Tibial nerve (tissue), 4 donors: ENCODE measurements at regions not wholly inside any gene's neighbourhood (a gene's known extent, or its start where the extent isn't known, plus 50 kb on each side); places are given as distances from the start of the nearest gene placed in this dataset.

Source experiments
- DNase-seq, 2 donors: peaks; one replicate each; pipeline ENCODE4 v3.0.0-alpha.2; 2019; ENCODE audit warnings: low spot score in 2 of 2
- H3K27ac ChIP-seq, 4 donors: fragments of 200-600 bp; sonication (generic) in 3 of 4; one replicate each; pipeline ENCODE4 v1.5.1; 2017 to 2019; ENCODE audit warnings: mild to moderate bottlenecking in 1 of 4
- H3K27me3 ChIP-seq, 2 donors: fragments of 200-600 bp; sonication (generic) in 1 of 2; one replicate each; pipeline versions ENCODE4 v1.5.1 to v1.6.0; 2017 to 2019
- H3K36me3 ChIP-seq, 3 donors: fragments of 200-600 bp; sonication (generic); one replicate each; pipeline ENCODE4 v1.5.1; 2018 to 2019
- H3K4me1 ChIP-seq, 4 donors: fragments of 200-600 bp; sonication (generic) in 3 of 4; one replicate each; pipeline ENCODE4 v1.5.1; 2017 to 2019
- H3K4me3 ChIP-seq, 4 donors: fragments of 200-600 bp; sonication (generic) in 3 of 4; one replicate each; pipeline ENCODE4 v1.5.1; 2017 to 2019; ENCODE audit warnings: mild to moderate bottlenecking in 1 of 4, moderate library complexity in 1 of 4
- H3K9me3 ChIP-seq, 4 donors: fragments of 200-600 bp; sonication (generic) in 3 of 4; one replicate each; pipeline ENCODE4 v1.5.1; 2017 to 2019
- EP300 ChIP-seq, 2 donors: sonication (generic); formaldehyde crosslinking; IDR thresholded peaks; one replicate each; pipeline ENCODE4 v1.6.1; 2017; ENCODE audit warnings: antibody characterized with exemption in 2 of 2, mild to moderate bottlenecking in 1 of 2
- POLR2A ChIP-seq, 2 donors: fragments of 450-650 bp; IDR thresholded peaks; one replicate each; pipeline ENCODE4 v1.6.1; 2017; ENCODE audit warnings: antibody characterized with exemption in 2 of 2, mild to moderate bottlenecking in 2 of 2, moderate library complexity in 2 of 2
- WGBS, 2 donors: methylation state at CpG; one replicate each; pipeline ENCODE4 v1.1.5; 2018; 5-methylcytosine and 5-hydroxymethylcytosine counted together
- TF ChIP-seq, protein P1 (sequence below), 5 experiments: fragments of 200-600 bp in 3 of 5; fragments of 450-650 bp in 2 of 5; sonication (generic) in 3 of 5; IDR thresholded peaks; one replicate each; pipeline ENCODE4 v1.5.1; 2016 to 2019; ENCODE audit warnings: antibody characterized with exemption in 5 of 5, mild to moderate bottlenecking in 3 of 5, moderate library complexity in 2 of 5

DNA sequence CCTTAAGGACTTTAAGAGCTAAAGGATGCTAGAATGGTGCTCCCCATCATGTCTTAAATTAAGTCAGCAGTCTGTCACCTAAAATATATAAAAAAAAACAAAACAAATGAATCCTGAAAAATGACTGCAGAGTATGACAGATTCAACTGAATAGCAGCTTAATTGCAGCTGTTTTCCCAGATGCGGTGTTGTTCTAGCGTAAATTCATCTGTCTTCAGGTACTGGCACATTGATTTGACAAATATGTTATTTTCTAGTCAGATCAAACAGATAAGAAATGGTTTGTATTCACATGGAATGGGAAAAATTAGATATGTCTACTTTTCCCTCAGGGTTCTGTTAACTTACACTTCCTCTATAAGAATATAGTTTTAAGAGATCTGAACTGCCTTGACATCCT lies 211.7 kb downstream of the NAF1 start:
- Histone ChIP-seq H3K36me3 (no peaks in the 10 kb centered on the region), H3K27ac (no peak overlapping the region), H3K27me3 (no peaks in the 10 kb centered on the region), H3K4me1 (no peaks in the 10 kb centered on the region), H3K4me3 (no peak overlapping the region), H3K9me3 (no peaks in the 10 kb centered on the region)
- WGBS, 2 donors = 96 to 97% methylated on average over 2 of the region's 2 CpGs
- DNase-seq = no peak
- TF ChIP-seq, protein P1, sequence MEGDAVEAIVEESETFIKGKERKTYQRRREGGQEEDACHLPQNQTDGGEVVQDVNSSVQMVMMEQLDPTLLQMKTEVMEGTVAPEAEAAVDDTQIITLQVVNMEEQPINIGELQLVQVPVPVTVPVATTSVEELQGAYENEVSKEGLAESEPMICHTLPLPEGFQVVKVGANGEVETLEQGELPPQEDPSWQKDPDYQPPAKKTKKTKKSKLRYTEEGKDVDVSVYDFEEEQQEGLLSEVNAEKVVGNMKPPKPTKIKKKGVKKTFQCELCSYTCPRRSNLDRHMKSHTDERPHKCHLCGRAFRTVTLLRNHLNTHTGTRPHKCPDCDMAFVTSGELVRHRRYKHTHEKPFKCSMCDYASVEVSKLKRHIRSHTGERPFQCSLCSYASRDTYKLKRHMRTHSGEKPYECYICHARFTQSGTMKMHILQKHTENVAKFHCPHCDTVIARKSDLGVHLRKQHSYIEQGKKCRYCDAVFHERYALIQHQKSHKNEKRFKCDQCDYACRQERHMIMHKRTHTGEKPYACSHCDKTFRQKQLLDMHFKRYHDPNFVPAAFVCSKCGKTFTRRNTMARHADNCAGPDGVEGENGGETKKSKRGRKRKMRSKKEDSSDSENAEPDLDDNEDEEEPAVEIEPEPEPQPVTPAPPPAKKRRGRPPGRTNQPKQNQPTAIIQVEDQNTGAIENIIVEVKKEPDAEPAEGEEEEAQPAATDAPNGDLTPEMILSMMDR (IDR thresholded peaks at IDR 0.05) = no peak
- TF ChIP-seq EP300 (IDR thresholded peaks at IDR 0.05) (no peak), POLR2A (IDR thresholded peaks at IDR 0.05) (no peak)

DNA sequence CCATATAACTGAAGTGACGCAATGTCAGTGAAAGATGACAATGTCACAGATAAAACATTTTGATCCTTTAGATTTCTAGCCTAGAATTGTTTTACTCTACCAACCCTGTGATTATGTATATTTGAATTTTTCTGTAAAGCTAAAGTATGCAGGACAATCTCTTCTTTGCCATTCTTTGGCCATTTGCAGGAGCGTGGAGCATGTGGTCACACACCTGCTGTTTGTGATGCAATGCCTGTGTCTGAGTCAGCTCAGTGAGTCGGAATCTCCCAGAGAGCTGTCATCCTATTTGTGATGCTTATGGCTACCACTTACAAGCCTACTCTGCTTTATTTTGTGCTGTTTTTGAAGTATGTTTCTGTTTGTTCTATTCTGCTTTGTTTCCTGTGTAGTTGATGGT lies 214.5 kb downstream of the NAF1 start:
- H3K27me3 ChIP-seq = no peaks in the 10 kb centered on the region
- no peaks in the 10 kb centered on the region for H3K4me1 ChIP-seq
- TF ChIP-seq, protein P1 (IDR thresholded peaks at IDR 0.05) = no peak
- no peak for TF ChIP-seq POLR2A (IDR thresholded peaks at IDR 0.05)
- no peak for TF ChIP-seq EP300 (IDR thresholded peaks at IDR 0.05)
- no peak for DNase-seq
- no peak overlapping the region for H3K4me3 ChIP-seq
- H3K9me3 ChIP-seq = no peaks in the 10 kb centered on the region
- no peaks in the 10 kb centered on the region for H3K36me3 ChIP-seq
- H3K27ac ChIP-seq = no peak overlapping the region
- 88 to 91% methylated on average over 3 of the region's 3 CpGs for WGBS, 2 donors

DNA sequence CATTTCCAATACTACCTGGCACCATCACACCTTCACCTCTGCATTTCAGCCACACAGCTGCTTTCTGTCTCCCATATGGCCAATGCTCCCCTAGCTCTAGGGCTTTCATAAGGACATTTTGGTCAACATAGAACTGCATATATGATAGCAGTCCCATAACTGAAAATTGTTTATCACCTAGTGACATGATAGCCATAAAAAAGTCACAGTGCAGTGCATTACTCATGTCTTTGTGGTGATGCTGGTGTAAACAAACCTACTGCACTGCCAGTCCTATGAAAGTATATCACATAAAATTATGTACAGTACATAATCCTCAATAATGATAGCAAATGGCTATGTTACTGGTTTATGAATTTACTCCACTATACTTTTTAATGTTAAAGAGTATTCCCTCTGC lies 221.0 kb downstream of the NAF1 start:
- no peaks in the 10 kb centered on the region for H3K27me3 ChIP-seq
- no peak overlapping the region for H3K27ac ChIP-seq
- no peaks in the 10 kb centered on the region for H3K36me3 ChIP-seq
- no peak overlapping the region for H3K4me3 ChIP-seq
- DNase-seq = no peak
- no peaks in the 10 kb centered on the region for H3K9me3 ChIP-seq
- no peaks in the 10 kb centered on the region for H3K4me1 ChIP-seq
- no peak for TF ChIP-seq EP300 (IDR thresholded peaks at IDR 0.05)
- TF ChIP-seq, protein P1 (IDR thresholded peaks at IDR 0.05) = no peak
- TF ChIP-seq POLR2A (IDR thresholded peaks at IDR 0.05) = no peak

DNA sequence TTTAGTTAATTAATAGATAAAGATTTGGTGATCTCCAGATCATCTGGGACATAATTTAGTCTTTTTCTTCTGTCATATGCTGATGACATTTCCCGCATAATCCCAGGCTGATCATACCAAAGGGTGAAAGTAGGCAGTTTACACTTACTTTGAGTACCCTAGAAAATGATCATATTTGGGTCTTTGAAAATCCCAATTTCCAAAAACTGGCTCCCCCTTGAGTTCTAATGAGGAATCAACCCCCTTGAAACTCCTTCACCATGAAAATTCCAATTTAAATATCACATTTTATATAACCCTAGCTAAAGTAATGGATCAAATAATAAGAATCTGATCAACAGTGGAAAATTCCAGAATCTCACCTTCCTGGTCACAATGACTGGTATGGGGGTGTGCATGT lies 223.4 kb downstream of the NAF1 start:
- Histone ChIP-seq H3K4me3 (no peak overlapping the region), H3K36me3 (no peaks in the 10 kb centered on the region), H3K9me3 (no peaks in the 10 kb centered on the region), H3K4me1 (no peaks in the 10 kb centered on the region), H3K27ac (no peak overlapping the region), H3K27me3 (no peaks in the 10 kb centered on the region)
- 0 to 100% methylated on average over 1 of the region's 1 CpG for WGBS, 2 donors
- no peak for DNase-seq
- no peak for TF ChIP-seq EP300 (IDR thresholded peaks at IDR 0.05)
- no peak for TF ChIP-seq POLR2A (IDR thresholded peaks at IDR 0.05)
- TF ChIP-seq, protein P1 (IDR thresholded peaks at IDR 0.05) = no peak

DNA sequence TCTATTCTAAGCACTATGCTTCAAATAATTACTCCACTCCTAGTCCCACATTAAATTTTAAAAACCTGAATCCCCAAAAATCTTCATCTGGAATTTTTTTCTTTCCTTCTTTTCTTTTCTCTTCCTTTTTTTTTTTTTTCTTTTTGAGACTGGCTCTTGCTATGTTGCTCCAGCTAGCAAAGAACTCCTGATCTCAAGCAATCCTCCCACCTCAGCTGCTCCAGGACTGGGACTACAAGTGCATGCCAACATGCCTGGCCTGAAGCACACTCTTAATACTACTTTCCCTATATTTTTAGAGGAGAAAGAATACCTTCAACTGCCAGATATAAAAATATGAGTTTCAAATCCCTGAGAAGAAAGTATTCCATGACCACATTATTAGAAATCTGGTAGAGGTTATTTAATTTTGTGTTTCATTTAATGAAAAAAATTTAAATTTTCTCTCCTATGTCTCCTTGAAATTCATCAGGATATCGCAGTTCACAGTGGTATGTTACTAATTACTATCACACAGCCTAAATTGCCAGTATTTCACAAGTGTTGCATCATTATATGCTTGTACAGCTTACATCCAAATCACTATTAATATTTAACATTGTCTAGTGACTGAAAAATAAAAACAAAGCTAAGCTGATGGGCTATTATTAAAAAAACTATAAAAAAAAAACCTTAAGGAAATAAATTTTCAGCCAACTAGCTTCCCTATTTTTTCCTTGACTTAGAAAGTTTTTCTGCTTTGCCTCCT lies 227.8 kb downstream of the NAF1 start:
- no peaks in the 10 kb centered on the region for H3K36me3 ChIP-seq
- 86 to 94% methylated on average over 1 of the region's 1 CpG for WGBS, 2 donors
- H3K4me3 ChIP-seq = no peak overlapping the region
- H3K27me3 ChIP-seq = no peaks in the 10 kb centered on the region
- TF ChIP-seq, protein P1 (IDR thresholded peaks at IDR 0.05) = no peak
- no peak for TF ChIP-seq POLR2A (IDR thresholded peaks at IDR 0.05)
- TF ChIP-seq EP300 (IDR thresholded peaks at IDR 0.05) = no peak
- no peaks in the 10 kb centered on the region for H3K9me3 ChIP-seq
- H3K4me1 ChIP-seq = no peaks in the 10 kb centered on the region
- no peak overlapping the region for H3K27ac ChIP-seq
- no peak for DNase-seq
